Liver (tissue), 8 donors: ENCODE measurements at regions not wholly inside any gene's neighbourhood (a gene's known extent, or its start where the extent isn't known, plus 50 kb on each side); places are given as distances from the start of the nearest gene placed in this dataset.

Source experiments
- DNase-seq: peaks from one replicate; pipeline ENCODE4 v3.0.0-alpha.2; 2017; ENCODE audit warnings: low spot score
- H3K27ac ChIP-seq, 2 donors: one replicate each; pipeline ENCODE4 v1.7.0; 2013; ENCODE audit warnings: inconsistent platforms in 2 of 2, low read length in 2 of 2, control low read depth in 1 of 2, low read depth in 1 of 2, mild to moderate bottlenecking in 1 of 2
- H3K27me3 ChIP-seq, 4 donors: one replicate each; pipeline versions ENCODE4 v1.6.1 to v1.7.0; 2013; ENCODE audit warnings: low read length in 3 of 4, inconsistent platforms in 1 of 4, mild to moderate bottlenecking in 1 of 4, moderate library complexity in 1 of 4; ENCODE audit not compliant: control insufficient read depth in 4 of 4, insufficient read depth in 4 of 4
- H3K36me3 ChIP-seq, 4 donors: one replicate each; pipeline versions ENCODE4 v1.6.1 to v1.7.0; 2013; ENCODE audit warnings: low read length in 3 of 4, mild to moderate bottlenecking in 3 of 4, low read depth in 1 of 4, moderate library complexity in 1 of 4; ENCODE audit not compliant: control insufficient read depth in 4 of 4, insufficient read depth in 3 of 4
- H3K4me1 ChIP-seq, 4 donors: one replicate each; pipeline versions ENCODE4 v1.6.1 to v1.7.0; 2013; ENCODE audit warnings: low read length in 3 of 4, mild to moderate bottlenecking in 3 of 4, moderate library complexity in 1 of 4; ENCODE audit not compliant: control insufficient read depth in 4 of 4, insufficient read depth in 4 of 4
- H3K4me3 ChIP-seq, 3 donors: one replicate each; pipeline versions ENCODE4 v1.6.1 to v1.7.0; 2013; ENCODE audit warnings: low read length in 3 of 3, control low read depth in 1 of 3, low read depth in 1 of 3, mild to moderate bottlenecking in 1 of 3
- H3K9ac ChIP-seq, 2 donors: one replicate each; pipeline ENCODE4 v1.7.0; 2013; ENCODE audit warnings: low read length in 2 of 2, mild to moderate bottlenecking in 2 of 2, moderate library complexity in 2 of 2, control low read depth in 1 of 2, low read depth in 1 of 2
- H3K9me3 ChIP-seq, 4 donors: one replicate each; pipeline versions ENCODE4 v1.6.1 to v1.7.0; 2013; ENCODE audit warnings: low read length in 3 of 4; ENCODE audit not compliant: control insufficient read depth in 4 of 4
- CTCF ChIP-seq: fragments of 150-350 bp; IDR thresholded peaks from 2 replicates; pipeline ENCODE4 v1.5.1; 2017; ENCODE audit warnings: improper control_type of control experiment, low read depth, low read length; ENCODE audit not compliant: missing input control
- EGR1 ChIP-seq, 2 donors: IDR thresholded peaks; 2 replicates each; pipeline ENCODE4 v1.6.1; 2016 to 2018; ENCODE audit warnings: antibody characterized with exemption in 2 of 2, low read depth in 2 of 2
- FOXA2 ChIP-seq: IDR thresholded peaks from 2 replicates; pipeline ENCODE4 v1.6.1; 2016; ENCODE audit warnings: antibody characterized with exemption
- GABPA ChIP-seq, 2 donors: IDR thresholded peaks in 1 of 2; conservative IDR thresholded peaks in 1 of 2; 2 replicates each; pipeline ENCODE4 v1.6.1; 2016; ENCODE audit warnings: antibody characterized with exemption in 2 of 2, mild to moderate bottlenecking in 1 of 2, moderate library complexity in 1 of 2
- HNF4G ChIP-seq: IDR thresholded peaks from 2 replicates; pipeline ENCODE4 v1.6.1; 2016; ENCODE audit warnings: antibody characterized with exemption
- NR2F2 ChIP-seq: IDR thresholded peaks from 2 replicates; pipeline ENCODE4 v1.6.1; 2016; ENCODE audit warnings: antibody characterized with exemption
- RAD21 ChIP-seq, 2 donors: IDR thresholded peaks; 2 replicates each; pipeline ENCODE4 v1.6.1; 2016; ENCODE audit warnings: antibody characterized with exemption in 2 of 2, mild to moderate bottlenecking in 2 of 2
- RXRA ChIP-seq, 2 donors: IDR thresholded peaks; 2 replicates each; pipeline ENCODE4 v1.6.1; 2017 to 2018; ENCODE audit warnings: antibody characterized with exemption in 2 of 2, mild to moderate bottlenecking in 1 of 2
- SP1 ChIP-seq: IDR thresholded peaks from 2 replicates; pipeline ENCODE4 v1.6.1; 2018; ENCODE audit warnings: antibody characterized with exemption, mild to moderate bottlenecking
- TAF1 ChIP-seq: conservative IDR thresholded peaks from 2 replicates; pipeline ENCODE4 v1.6.1; 2016; ENCODE audit warnings: antibody characterized with exemption, mild to moderate bottlenecking
- YY1 ChIP-seq: IDR thresholded peaks from 2 replicates; pipeline ENCODE4 v1.6.1; 2016; ENCODE audit warnings: antibody characterized with exemption, mild to moderate bottlenecking
- WGBS: extraction: QIAGEN DNeasy Blood & Tissue Kit; methylation state at CpG from one replicate; pipeline ENCODE4 v1.1.7; 2013; 5-methylcytosine and 5-hydroxymethylcytosine counted together
- TF ChIP-seq, protein P1 (sequence below): IDR thresholded peaks from 2 replicates; pipeline ENCODE4 v1.6.1; 2016; ENCODE audit warnings: antibody characterized with exemption
- TF ChIP-seq, protein P2 (sequence below): IDR thresholded peaks from 2 replicates; pipeline ENCODE4 v1.6.1; 2016; ENCODE audit warnings: antibody characterized with exemption
- TF ChIP-seq, protein P3 (sequence below): IDR thresholded peaks from 2 replicates; pipeline ENCODE4 v1.6.1; 2016; ENCODE audit warnings: antibody characterized with exemption
- donor health status: healthy.
- donor health status: healthy.
- donor health status: healthy.
- donor health status: healthy.
- donor health status: healthy.

DNA sequence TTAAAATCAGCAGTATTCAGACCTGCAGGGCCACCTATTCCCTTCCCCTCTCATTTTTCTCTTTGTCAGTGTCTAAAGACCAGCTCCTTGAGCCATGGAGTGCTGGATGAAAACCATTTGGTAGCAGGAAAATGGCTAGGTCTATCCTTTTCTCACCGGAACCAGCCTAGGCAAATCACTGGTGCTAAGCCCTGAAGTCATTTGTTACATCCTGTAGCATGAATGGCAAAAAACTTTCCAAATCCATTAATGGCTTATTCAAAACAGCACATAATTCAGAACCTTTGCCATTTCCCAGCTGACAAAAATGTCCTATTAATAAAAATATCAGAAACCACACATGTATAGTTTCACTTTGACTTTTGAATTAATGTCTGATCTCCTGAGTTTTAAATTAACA, 209.5 kb upstream of the E2F8 start:
- Histone ChIP-seq H3K4me1 (peaks cover 9 to 29% (median 18%) of the 10 kb centered on the region in 4 donors), H3K27me3 (no peaks in the 10 kb centered on the region), H3K4me3 (no peak overlapping the region), H3K9me3 (no peaks in the 10 kb centered on the region), H3K36me3 (no peaks in the 10 kb centered on the region), H3K27ac (no peak overlapping the region), H3K9ac (no peak overlapping the region)
- TF ChIP-seq, protein P1, sequence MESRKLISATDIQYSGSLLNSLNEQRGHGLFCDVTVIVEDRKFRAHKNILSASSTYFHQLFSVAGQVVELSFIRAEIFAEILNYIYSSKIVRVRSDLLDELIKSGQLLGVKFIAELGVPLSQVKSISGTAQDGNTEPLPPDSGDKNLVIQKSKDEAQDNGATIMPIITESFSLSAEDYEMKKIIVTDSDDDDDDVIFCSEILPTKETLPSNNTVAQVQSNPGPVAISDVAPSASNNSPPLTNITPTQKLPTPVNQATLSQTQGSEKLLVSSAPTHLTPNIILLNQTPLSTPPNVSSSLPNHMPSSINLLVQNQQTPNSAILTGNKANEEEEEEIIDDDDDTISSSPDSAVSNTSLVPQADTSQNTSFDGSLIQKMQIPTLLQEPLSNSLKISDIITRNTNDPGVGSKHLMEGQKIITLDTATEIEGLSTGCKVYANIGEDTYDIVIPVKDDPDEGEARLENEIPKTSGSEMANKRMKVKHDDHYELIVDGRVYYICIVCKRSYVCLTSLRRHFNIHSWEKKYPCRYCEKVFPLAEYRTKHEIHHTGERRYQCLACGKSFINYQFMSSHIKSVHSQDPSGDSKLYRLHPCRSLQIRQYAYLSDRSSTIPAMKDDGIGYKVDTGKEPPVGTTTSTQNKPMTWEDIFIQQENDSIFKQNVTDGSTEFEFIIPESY = no peak
- TF ChIP-seq, protein P2, sequence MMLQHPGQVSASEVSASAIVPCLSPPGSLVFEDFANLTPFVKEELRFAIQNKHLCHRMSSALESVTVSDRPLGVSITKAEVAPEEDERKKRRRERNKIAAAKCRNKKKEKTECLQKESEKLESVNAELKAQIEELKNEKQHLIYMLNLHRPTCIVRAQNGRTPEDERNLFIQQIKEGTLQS = no peak
- TF ChIP-seq RXRA (IDR thresholded peaks at IDR 0.05) = no peak
- TF ChIP-seq CTCF = no peak
- no peak for TF ChIP-seq TAF1
- TF ChIP-seq FOXA2 = no peak
- TF ChIP-seq EGR1 (IDR thresholded peaks at IDR 0.05; ENCODE audit: low read depth in 2 of 2) = no peak
- TF ChIP-seq GABPA (IDR thresholded peaks at IDR 0.05 in 1 of 2, conservative IDR thresholded peaks at IDR 0.05 in 1 of 2) = no peak
- TF ChIP-seq NR2F2 = no peak
- no peak for TF ChIP-seq RAD21 (IDR thresholded peaks at IDR 0.05)
- no peak for TF ChIP-seq HNF4G
- no peak for DNase-seq
- 89% methylated on average over 1 of the region's 1 CpG for WGBS

- peaks cover 9 to 24% (median 17%) of the 10 kb centered on the region in 4 donors for H3K4me1 ChIP-seq
- no peaks in the 10 kb centered on the region for H3K27me3 ChIP-seq
- H3K9me3 ChIP-seq = no peaks in the 10 kb centered on the region
- H3K4me3 ChIP-seq = no peak overlapping the region
- WGBS = 84% methylated on average over 2 of the region's 2 CpGs
- no peak overlapping the region for H3K9ac ChIP-seq
- TF ChIP-seq HNF4G = no peak
- TF ChIP-seq SP1 = no peak
- no peak for TF ChIP-seq YY1
- TF ChIP-seq GABPA (IDR thresholded peaks at IDR 0.05 in 1 of 2, conservative IDR thresholded peaks at IDR 0.05 in 1 of 2) = no peak
- TF ChIP-seq RXRA (IDR thresholded peaks at IDR 0.05) = no peak
- TF ChIP-seq, protein P3, sequence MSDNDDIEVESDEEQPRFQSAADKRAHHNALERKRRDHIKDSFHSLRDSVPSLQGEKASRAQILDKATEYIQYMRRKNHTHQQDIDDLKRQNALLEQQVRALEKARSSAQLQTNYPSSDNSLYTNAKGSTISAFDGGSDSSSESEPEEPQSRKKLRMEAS = no peak
- no peak for TF ChIP-seq CTCF
- TF ChIP-seq NR2F2 = no peak
- no peak overlapping the region for H3K27ac ChIP-seq
- no peaks in the 10 kb centered on the region for H3K36me3 ChIP-seq
- no peak for DNase-seq
These were observed 207.9 kb upstream of the E2F8 start for GRCh38 chr11:19448651-19449050.
